ENCODE measurements at regions not wholly inside any gene's neighbourhood (a gene's known extent, or its start where the extent isn't known, plus 50 kb on each side); places are given as distances from the start of the nearest gene placed in this dataset.

DNA sequence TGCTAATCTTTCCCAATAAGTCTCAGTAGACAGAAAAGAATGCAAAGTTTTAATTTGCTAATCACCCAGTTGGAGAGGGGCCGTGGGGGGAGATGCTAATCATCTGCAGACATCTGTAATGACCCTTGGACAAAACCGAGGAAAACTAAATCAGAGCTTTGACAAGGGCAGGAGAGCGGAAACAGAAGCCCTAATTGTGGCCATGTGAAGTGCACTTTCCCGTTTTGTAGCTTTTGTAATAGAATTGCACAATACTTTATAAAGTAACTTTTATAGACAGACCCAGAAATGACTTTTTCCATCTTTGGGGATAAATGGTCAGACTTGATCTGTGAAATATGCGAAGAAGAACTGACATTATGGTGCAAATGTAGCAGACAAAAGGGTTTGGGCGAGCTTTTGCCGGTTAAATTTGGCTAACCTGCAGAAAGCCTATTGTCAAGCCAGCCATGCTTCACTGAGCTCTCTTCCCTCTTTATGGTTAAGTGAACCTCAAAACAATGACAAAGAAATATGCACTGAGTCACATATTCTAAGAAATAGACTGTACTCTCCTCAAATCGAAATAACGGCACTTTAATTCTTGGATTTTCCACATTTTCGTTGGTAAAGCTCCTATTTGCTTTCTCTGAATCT is 980.1 kb upstream of the POU3F3 start:
- no peak overlapping the region for H3K27ac ChIP-seq
- ATAC-seq (no peak), DNase-seq (no peak)
- no peak overlapping the region for H3K4me3 ChIP-seq
- no peaks in the 10 kb centered on the region for H3K36me3 ChIP-seq
- TF ChIP-seq, protein P1, sequence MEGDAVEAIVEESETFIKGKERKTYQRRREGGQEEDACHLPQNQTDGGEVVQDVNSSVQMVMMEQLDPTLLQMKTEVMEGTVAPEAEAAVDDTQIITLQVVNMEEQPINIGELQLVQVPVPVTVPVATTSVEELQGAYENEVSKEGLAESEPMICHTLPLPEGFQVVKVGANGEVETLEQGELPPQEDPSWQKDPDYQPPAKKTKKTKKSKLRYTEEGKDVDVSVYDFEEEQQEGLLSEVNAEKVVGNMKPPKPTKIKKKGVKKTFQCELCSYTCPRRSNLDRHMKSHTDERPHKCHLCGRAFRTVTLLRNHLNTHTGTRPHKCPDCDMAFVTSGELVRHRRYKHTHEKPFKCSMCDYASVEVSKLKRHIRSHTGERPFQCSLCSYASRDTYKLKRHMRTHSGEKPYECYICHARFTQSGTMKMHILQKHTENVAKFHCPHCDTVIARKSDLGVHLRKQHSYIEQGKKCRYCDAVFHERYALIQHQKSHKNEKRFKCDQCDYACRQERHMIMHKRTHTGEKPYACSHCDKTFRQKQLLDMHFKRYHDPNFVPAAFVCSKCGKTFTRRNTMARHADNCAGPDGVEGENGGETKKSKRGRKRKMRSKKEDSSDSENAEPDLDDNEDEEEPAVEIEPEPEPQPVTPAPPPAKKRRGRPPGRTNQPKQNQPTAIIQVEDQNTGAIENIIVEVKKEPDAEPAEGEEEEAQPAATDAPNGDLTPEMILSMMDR (IDR thresholded peaks at IDR 0.05), result no peak
- no peaks in the 10 kb centered on the region for H3K9me3 ChIP-seq
- no peaks in the 10 kb centered on the region for H3K4me1 ChIP-seq
- no peaks in the 10 kb centered on the region for H3K27me3 ChIP-seq
- intact Hi-C loops (cut with DNase I), result no loop called here

DNA sequence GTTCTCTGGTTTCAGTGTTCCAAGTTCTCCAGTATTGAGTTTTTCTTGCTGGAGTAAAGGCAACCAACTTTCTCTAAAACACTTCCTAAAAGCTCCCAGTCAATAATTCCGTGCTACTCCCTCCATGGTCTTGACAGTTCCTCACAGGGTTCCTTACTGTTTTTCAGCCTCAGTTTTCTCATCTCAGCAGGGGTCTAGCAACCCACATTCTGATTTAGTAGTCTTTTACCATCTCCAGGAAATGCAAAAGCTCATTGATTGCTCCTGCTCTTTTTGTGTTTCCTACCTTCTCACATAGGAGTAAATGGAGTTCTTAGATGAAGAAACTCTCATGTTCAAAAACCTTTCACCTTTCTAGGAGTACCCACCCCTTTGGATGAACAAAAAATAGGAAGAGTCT is 978.8 kb upstream of the POU3F3 start:
- Histone ChIP-seq H3K27me3 (no peaks in the 10 kb centered on the region), H3K9me3 (no peaks in the 10 kb centered on the region), H3K27ac (no peak overlapping the region), H3K36me3 (no peaks in the 10 kb centered on the region), H3K4me3 (no peak overlapping the region), H3K4me1 (no peaks in the 10 kb centered on the region)
- intact Hi-C loops (cut with DNase I), result no loop called here
- ATAC-seq (no peak), DNase-seq (no peak)
- TF ChIP-seq, protein P1 (IDR thresholded peaks at IDR 0.05), result no peak

DNA sequence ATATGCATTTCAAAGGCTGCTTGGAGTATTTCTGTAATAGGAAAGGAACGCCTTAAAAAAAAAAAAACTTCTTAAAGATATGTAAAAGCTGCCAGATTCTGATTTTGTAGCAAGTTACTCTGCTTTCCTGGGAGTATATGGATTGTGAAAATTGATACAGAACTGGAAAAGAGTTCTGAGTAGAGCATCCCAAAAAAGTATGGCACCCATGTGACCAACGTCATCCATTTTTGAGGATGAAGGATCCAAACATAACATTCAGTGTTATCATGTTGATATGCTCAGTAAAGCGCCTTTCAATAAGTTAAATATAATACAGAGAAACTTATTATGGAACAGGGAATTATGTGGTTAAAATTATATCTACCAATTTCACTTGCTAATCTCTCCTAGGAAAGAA is 978.4 kb upstream of the POU3F3 start:
- Histone ChIP-seq H3K4me1 (no peaks in the 10 kb centered on the region), H3K27ac (no peak overlapping the region), H3K9me3 (no peaks in the 10 kb centered on the region), H3K4me3 (no peak overlapping the region), H3K36me3 (no peaks in the 10 kb centered on the region), H3K27me3 (no peaks in the 10 kb centered on the region)
- TF ChIP-seq, protein P1 (IDR thresholded peaks at IDR 0.05), result no peak
- DNase-seq (no peak), ATAC-seq (no peak)
- intact Hi-C loops (cut with DNase I), result no loop called here

DNA sequence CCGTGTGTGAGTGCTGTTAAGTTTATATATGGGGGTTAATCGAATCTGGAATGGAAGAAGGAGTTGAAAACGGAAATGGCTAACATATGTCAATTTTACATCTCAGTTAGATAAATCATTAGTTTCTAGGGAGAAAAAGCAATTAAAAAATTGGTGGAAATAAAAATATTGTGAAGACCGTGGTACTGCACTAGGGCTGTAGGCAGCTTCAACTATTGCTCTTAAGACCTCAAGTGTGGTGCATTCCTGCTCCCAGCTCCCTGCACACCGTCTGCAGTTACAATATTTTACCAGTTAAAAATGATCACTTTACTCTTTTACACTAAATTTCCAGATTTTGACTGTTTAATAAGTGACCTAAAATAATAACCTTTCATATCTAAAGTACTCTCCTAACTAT is 977.3 kb upstream of the POU3F3 start:
- Histone ChIP-seq H3K4me3 (no peak overlapping the region), H3K4me1 (no peaks in the 10 kb centered on the region), H3K9me3 (no peaks in the 10 kb centered on the region), H3K27ac (no peak overlapping the region), H3K36me3 (no peaks in the 10 kb centered on the region), H3K27me3 (no peaks in the 10 kb centered on the region)
- TF ChIP-seq, protein P1 (IDR thresholded peaks at IDR 0.05), result no peak
- ATAC-seq, result no peak
- intact Hi-C loops (cut with DNase I), result no loop called here
- no peak for DNase-seq

DNA sequence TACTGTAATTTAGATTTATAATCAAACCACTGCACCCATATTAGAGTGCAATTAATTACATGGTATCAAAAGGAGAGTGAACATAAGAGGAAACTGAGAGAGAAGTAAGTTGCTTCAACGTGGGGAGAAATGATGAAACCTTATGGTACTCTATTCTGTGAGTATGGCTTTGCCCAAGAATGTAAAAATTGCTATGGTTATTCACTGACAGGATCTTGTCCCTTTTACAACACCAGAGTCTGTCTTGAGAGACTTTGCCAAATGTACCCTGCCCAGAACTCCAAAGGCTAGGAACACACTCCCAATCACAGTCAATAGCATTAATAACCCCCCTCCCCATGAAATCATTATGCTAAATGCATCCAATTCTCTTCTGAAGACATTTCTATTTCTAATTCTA is 974.8 kb upstream of the POU3F3 start:
- H3K9me3 ChIP-seq, result no peaks in the 10 kb centered on the region
- no peaks in the 10 kb centered on the region for H3K27me3 ChIP-seq
- H3K4me1 ChIP-seq, result no peaks in the 10 kb centered on the region
- H3K27ac ChIP-seq, result no peak overlapping the region
- intact Hi-C loops (cut with DNase I), result no loop called here
- ATAC-seq (no peak), DNase-seq (no peak)
- TF ChIP-seq, protein P1 (IDR thresholded peaks at IDR 0.05), result no peak
- no peaks in the 10 kb centered on the region for H3K36me3 ChIP-seq
- no peak overlapping the region for H3K4me3 ChIP-seq

Data from left lung (tissue), 4 donors.